ENCODE measurements at regions not wholly inside any gene's neighbourhood (a gene's known extent, or its start where the extent isn't known, plus 50 kb on each side); places are given as distances from the start of the nearest gene placed in this dataset.

GRCh38 chr3:137219801-137220445, 262.1 kb downstream of the IL20RB start (continued):
- TF ChIP-seq MLXIP (CRISPR knock-in tag; IDR thresholded peaks at IDR 0.05; ENCODE audit: borderline replicate concordance) = no peak
- TF ChIP-seq ZFP62 (CRISPR knock-in tag; IDR thresholded peaks at IDR 0.05) = no peak
- no peak for TF ChIP-seq ZNF670 (CRISPR knock-in tag; IDR thresholded peaks at IDR 0.05; ENCODE audit: borderline replicate concordance)
- no peak for TF ChIP-seq KLF6 (CRISPR knock-in tag; IDR thresholded peaks at IDR 0.05)
- TF ChIP-seq HDAC6 (IDR thresholded peaks at IDR 0.05; ENCODE audit: low read depth, low read length) = no peak

GRCh38 chr3:137222736-137223225, 265.0 kb downstream of the IL20RB start:
- FAIRE-seq = no peak
- Histone ChIP-seq H3K4me3 (replicated peaks in 1 of 3; ENCODE audit: insufficient read depth in 1 of 3, low read depth in 2 of 3, low read length in 3 of 3) (no peak overlapping the region), H3K9me3 (ENCODE audit: low read length) (no peaks in the 10 kb centered on the region), H3K79me2 (ENCODE audit: insufficient read depth, low read length) (no peaks in the 10 kb centered on the region), H3K4me1 (ENCODE audit: insufficient read depth, low read length) (no peaks in the 10 kb centered on the region), H4K20me1 (ENCODE audit: insufficient read depth, low read length) (no peaks in the 10 kb centered on the region), H3K27ac (ENCODE audit: extremely low read length, insufficient read depth, low read length) (no peak overlapping the region), H3K9ac (ENCODE audit: insufficient read depth, low read depth, low read length) (no peak overlapping the region), H3K27me3 (ENCODE audit: control insufficient read depth in 1 of 2, insufficient read depth in 2 of 2, low read length in 2 of 2) (no peaks in the 10 kb centered on the region), H3K4me2 (ENCODE audit: low read depth, low read length) (no peak overlapping the region), H2AFZ (ENCODE audit: low read length) (no peak overlapping the region), H3K36me3 (replicated peaks in 1 of 2; ENCODE audit: control insufficient read depth in 1 of 2, insufficient read depth in 2 of 2, low read length in 2 of 2) (no peaks in the 10 kb centered on the region)
- CTCF ChIA-PET (ENCODE audit: low intra/inter-chr PET ratio, low total read pairs) = no interaction called here
- intact Hi-C loops (cut with micrococcal nuclease; ENCODE audit: unreplicated experiment) = no loop called here
- in situ Hi-C loops (cut with HindIII; ENCODE audit: extremely low pct_ligation_motif_present, low pct_unique_long_range_greater_than_20kb) = loop anchor here (10.0 kb wide), 1 partner anchor 472 kb away; no protein-coding TSS in a partner anchor
- POLR2A ChIA-PET = no interaction called here
- ATAC-seq = no peak
- no peak for DNase-seq (ENCODE audit: low spot score)
- WGBS (ENCODE audit: low lambda C conversion rate) = 0% methylated on average over 2 of the region's 2 CpGs
- BruUV-seq (replicated peaks) = no TSS peak
- TF ChIP-seq ASH2L (IDR thresholded peaks at IDR 0.05; ENCODE audit: insufficient read length, low read depth, low read length) = no peak
- TF ChIP-seq ZNF597 (CRISPR knock-in tag; IDR thresholded peaks at IDR 0.05) = no peak
- TF ChIP-seq ZBTB20 (CRISPR knock-in tag; IDR thresholded peaks at IDR 0.05; ENCODE audit: borderline replicate concordance, low read depth) = no peak
- TF ChIP-seq PCBP2 (optimal IDR thresholded peaks at IDR 0.05; ENCODE audit: low read depth, low read length, poor library complexity, severe bottlenecking) = no peak
- TF ChIP-seq ZNF275 (CRISPR knock-in tag; IDR thresholded peaks at IDR 0.05; ENCODE audit: borderline replicate concordance) = no peak
- no peak for TF ChIP-seq ZC3H13 (CRISPR knock-in tag; IDR thresholded peaks at IDR 0.05)
- no peak for TF ChIP-seq ZSCAN25 (CRISPR knock-in tag; IDR thresholded peaks at IDR 0.05)
- TF ChIP-seq NFIB (CRISPR knock-in tag; IDR thresholded peaks at IDR 0.05; ENCODE audit: borderline replicate concordance) = no peak
- TF ChIP-seq ZNF780A (CRISPR knock-in tag; IDR thresholded peaks at IDR 0.05) = no peak
- TF ChIP-seq TFAP4 (IDR thresholded peaks at IDR 0.05; ENCODE audit: borderline replicate concordance, low read depth) = no peak
- no peak for TF ChIP-seq ZNF383 (CRISPR knock-in tag; IDR thresholded peaks at IDR 0.05; ENCODE audit: borderline replicate concordance)

Measured in HepG2 (cell line).